DLD1 (cell line): ENCODE measurements at regions not wholly inside any gene's neighbourhood (a gene's known extent, or its start where the extent isn't known, plus 50 kb on each side); places are given as distances from the start of the nearest gene placed in this dataset.

Source experiments
- in situ Hi-C: cut with HindIII; loops from 2 replicates; pipeline ENCODE4 v1.10.0; 2017; ENCODE audit warnings: low sequenced_read_pairs

DNA sequence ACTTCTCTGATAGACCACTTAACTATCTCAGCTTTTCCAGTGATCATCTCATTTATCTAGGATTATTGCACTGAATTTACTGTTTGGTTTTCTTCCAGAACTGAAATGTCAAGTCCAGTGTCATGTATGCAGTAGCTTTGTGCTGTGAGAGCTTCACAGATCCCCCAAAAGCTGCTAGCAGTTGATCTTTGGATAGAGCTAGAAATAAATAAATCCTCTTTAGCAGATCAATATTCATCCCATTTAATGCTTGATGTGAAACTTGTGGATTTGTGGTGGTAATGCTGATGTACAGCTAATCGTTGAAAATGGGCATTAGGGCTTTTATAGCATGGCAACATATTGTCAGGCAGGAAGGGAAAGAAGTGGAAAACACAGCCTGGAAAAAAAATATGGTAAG lies 509.6 kb upstream of the FAM241A start:
- in situ Hi-C loops = no loop called here

DNA sequence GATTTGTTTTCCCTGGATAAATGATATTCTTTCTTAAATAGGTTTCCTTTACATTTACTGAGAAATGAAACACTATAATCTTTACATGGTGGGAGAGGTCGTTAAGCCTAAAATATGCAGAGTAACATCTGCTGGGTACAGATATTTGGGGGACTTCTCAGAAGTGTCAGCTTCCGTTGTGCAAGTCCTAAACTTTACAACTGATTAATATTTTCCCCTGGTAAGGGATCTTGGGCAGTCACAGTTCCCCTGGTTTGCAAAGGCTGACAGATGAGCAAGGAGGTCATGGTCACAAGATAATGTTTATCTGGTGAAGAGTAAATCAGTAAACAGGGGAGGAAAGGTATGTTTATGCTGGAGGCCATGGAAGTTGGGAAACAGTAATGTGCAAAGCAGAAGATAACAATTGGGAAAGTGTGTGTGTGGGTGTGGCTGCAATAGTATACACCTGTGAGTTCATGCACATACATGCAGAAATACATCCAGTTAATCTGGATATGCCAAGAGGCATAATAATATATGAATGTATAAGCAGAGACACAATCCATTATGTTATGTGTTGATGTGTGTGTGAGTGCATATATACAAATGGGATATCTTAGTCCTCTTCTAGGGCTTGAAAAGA lies 508.2 kb upstream of the FAM241A start:
- in situ Hi-C loops = no loop called here

DNA sequence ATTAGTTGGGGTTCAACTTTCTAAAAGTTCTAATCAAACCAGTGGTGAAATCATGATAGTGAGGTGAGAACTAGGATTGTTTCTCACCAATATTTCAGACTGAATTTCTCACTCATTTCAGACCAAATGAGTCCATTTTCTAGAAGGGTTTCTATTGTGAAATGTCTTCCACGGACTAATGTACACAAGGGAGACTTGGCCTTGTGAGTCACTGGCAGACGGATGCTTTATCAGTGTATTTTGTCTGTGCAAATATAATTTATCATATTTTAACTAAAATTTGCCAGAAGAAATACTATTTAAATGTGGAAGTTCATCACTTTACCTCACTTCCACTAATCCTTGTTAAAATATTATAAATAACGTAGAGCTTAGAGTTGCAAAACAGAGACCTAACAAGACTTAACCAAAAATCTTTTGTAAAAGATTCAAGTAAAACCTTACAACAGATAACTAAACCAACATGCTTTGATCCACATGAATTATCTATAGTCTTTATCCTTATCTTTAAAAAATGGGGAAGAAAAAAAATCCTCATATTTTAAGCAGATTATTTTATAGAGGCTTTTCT lies 506.0 kb upstream of the FAM241A start:
- in situ Hi-C loops = no loop called here

DNA sequence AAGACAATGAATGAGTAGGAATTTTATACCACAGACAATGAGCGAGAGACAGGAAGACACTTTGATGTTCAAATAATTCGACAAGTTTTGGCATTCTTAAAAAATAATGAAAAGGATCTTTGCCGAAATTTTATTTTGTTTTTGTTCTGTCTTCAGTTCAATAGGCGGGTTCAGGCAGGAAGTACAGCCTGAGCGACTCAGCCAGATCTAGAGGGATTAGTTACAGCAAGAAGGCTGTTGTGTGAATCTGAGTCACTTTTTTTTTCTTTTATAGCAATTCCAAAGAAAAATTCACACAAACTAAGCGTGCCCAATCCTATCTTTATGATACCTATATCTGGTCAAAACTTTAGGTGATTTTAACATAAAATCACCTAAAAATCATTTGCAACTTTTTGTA lies 505.4 kb upstream of the FAM241A start:
- in situ Hi-C loops = no loop called here

DNA sequence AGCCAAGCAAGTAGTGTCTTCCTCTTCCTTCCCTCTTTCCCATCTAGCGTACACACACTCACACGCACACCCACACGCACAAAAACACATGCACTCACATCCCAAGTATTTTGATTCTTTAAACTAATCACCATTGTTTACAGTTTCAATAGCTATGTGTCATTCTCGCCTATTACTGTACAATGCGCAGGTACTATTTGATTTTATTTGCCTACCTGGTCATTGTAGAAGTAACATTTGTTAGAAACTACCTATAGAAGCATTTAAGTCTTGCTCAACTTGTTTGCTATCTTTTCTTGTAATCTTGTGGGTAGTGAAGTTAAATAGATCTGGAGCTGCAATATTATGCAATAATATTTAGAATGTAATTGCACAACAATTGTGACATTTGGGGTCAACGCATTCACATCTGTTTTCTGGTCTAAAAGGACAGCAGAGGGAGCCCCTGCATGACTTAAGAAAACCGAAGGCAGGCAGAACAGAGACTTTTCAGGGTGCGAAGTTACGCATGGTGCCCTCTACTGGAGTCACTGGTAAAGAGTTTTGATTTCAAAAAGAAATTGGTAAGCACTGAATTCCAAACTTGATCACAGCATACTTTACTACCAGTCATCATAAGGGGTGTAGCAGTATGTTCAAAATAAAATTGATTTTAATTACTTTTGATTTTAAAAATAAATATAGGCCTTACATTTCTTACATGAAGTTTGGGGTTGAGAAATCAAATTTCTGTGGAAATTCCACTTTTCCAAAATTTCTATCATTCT lies 503.3 kb upstream of the FAM241A start:
- in situ Hi-C loops = no loop called here

DNA sequence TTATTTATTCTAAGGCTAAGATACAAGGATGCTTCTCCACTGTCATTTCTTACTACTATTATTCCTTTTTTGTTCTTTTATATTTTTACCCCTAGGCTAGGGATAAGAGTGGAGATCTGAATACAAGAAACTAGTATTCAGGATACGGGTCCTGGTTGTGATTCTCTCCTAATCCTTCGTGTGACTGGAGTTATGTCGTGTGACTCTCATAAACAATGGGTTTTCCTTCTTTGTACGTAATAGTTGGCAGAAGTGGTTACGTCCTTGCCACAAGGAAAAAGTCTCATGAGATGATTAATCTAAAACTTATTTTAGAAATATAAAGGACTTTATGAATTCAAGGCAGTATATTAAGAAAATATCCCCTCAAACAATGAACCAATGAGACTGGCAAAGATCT lies 497.2 kb upstream of the FAM241A start:
- in situ Hi-C loops = no loop called here

DNA sequence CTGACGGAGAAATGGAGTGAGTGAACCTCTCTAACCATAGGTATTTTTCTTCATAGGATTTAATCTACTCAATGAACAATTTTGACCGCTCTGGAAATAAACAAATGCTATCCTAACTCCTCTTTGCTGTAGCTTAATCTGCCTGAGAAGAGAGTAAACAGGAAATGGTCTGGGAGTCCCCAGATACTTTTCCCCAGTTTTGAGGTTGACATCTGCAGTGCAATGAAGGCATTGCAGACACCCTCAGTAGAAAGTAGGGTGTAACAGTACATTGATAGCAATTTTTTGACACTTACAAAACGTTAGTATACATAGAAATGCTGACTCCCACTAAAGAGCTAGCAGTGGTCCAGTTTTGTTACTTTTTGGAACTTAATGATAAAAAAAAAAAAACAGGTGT lies 495.9 kb upstream of the FAM241A start:
- in situ Hi-C loops = no loop called here

DNA sequence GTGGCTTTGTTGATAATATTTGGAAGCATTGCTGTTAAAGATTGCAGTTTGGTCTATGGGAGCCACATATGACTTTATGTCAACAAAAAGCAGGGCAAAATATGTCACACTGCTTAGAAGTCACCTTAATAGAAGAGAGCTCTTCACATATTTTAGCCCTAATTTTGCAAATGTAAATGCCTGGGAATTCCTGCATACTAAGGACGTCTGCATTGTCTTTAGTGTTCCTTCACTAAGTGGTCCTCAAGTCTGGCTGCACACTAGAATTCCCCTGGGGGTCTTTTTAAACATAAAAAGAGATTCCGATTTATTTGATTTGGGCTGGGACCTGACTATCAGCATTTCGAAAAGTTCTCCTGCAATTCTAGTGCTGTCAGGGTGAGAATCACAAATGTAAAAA lies 495.1 kb upstream of the FAM241A start:
- in situ Hi-C loops = no loop called here

DNA sequence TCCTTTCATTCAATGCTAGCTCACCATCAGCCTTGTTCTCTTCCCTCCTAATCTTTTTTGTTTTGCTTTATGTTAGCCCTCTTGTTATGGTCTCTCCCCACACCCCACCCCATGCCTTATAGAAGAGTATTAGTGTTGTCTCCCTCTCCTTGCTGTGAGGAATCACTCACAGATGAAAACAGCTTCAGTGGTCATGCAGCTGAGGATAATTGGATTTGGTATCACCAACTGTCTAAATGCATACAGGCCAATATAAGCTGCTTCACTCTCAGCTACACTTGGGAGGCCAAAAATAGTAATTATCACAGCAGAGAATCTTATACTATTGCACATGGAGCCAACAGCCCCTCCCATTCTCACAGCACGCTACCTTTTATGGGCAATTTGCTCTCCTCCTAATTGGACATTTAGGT lies 494.6 kb upstream of the FAM241A start:
- in situ Hi-C loops = no loop called here

DNA sequence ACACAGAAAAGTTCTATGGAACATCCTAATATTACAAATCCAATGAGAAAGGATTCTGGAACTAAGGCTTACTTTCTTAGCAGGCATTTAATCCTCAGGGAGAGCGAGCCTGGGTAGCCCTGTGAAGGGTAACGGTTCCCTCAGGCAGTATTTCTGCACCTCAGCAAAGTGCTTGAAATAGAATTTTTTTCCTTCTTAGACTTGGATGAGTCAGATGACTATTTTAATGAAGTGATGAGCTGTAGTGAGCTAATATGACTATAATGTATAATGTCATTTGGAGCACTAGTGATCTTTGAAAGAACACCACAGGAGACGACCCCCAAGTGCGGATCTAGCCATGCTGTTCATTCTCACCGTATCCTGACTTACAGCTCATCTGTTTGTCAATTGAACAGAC lies 493.0 kb upstream of the FAM241A start:
- in situ Hi-C loops = no loop called here

DNA sequence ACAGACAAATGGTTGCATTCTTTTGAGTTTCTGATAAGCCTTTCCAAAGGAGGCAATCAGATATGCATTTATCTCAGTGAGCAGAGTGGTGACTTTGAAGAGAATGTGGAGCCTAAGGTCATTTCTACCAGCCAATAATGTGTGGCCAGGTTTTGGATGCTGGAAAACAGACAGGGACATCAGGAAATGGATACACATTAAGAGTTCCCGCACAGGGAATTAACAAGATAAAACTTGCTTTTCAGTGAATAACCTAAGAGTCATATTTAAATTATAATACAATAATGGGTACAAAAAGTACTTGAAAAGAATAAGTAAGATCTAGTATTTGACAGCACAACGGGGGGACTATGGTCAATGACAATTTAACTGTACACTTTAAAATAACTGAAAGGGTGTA lies 492.3 kb upstream of the FAM241A start:
- in situ Hi-C loops = no loop called here

DNA sequence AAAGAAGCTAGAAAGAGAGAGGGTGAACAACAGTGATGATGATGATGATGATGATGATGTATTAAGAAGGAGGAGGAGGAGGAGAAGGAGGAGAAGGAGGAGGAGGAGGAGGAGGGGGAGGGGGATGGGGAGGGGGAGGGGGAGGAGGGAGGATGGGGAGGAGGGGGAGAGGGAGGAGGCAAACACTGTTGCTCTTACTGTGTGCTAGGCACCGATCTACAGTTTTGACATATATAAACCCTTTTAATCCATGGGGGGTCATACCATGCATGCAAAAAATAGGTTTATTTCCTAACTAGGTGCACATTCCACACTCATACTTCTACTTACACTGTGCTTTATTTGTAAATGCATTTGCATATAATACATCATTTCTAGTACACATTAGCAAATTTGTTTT lies 482.8 kb upstream of the FAM241A start:
- in situ Hi-C loops = no loop called here

DNA sequence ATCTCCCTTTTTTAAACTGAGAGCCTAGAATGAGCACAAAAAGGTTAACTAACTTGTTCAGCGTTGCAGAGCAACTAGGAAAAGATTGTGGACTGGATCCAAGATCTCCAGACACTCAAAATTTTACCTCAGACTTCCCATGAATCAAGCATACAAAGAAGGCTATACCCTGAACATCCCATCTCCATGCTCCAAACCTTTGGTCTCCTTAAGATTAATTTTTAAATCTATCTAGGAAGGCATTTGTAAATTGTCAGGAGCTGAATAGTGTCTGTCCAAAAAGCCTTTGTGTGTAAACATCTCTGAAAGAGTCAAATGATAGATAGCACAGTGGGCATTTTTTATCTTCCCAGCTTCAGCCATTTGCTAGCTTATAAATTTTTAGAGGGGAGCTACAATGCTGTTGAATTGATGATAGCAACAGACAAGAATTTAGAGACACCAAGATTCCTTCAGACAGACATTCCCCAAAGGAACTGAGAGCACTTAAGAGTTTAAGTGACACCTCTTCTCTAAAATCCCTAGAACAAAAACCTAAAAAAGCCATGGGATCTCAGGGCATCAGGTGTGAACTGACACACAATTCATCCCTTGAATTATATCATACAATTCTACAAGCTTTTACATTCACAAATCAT lies 480.8 kb upstream of the FAM241A start:
- in situ Hi-C loops = no loop called here

DNA sequence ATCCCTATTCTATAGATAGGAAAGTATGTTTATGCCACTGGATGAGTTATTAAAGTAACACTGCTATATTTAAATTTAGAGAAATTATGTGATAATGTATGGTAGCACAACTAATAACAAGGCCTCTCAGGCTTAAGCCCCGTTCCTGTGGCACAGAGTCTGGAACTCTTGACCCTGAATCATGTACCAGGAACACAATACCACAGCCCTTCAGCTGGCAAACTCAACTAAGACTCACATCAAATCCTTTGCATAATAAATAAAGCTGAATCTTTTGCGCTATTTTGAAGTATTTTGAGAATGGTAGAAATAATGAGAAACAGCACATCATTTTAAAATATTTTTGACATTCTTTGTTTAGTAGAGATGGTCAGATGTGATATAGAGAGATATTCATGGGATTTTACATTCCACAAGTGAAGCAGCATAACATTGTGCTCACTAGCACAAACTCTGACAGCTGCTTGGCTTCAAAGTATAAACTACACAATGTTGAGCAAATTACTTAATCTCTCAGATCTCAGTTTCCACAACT lies 478.4 kb upstream of the FAM241A start:
- in situ Hi-C loops = no loop called here

DNA sequence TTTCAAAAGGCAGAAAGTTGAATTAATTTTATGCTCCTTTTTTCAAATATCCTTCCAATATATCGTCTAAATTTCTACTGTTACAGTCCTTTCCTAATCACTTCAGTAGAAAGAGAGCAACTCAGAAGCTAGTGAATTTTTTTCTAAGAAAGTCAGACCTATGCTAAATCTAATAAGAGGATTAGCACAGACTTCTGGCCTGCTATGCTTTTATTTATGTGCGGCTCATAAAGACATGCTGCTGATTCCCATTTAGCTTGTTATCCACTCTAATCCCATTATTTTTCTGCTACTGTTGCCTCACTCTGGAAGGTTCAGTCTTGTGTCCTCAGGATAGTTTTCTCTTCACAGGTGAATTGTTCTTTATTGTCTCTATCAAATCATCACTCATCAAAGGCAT lies 473.5 kb upstream of the FAM241A start:
- in situ Hi-C loops = no loop called here

DNA sequence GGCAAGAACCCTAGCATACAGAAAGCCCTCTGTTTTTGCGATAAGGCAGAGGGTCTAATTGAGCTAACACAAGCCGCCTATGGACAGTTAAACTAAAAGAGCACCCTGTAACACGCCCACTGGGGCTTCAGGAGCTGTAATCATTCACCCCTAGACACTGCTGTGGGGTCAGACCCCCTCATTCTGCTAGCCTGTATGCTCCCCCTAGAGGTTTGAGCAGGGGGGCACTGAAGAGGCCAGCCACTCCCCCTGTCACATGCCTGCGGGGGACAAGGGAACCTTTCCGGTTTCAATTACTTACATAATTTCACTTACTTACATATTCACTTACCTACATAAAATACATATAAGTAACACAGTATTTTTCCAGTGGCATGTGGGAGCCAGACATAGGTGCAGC lies 469.5 kb upstream of the FAM241A start:
- in situ Hi-C loops = no loop called here

DNA sequence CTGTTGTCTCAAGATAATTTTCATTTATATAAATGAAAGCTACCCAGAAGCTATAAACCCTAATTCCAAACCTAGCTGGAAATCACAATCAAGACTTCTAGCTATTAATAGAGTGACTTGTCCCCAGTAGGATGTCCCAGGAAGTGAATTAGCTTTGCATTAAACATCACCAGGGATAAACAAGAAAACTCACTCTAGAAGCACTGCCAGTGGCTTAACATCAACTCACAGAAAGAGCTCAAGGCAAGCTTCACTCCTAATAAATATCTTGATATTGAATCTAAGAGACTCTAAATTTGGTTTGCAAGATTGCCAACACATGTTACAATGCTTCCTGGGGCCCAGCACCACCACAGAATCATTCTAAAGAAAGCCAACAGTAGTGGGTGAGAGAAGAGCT lies 468.7 kb upstream of the FAM241A start:
- in situ Hi-C loops = no loop called here

DNA sequence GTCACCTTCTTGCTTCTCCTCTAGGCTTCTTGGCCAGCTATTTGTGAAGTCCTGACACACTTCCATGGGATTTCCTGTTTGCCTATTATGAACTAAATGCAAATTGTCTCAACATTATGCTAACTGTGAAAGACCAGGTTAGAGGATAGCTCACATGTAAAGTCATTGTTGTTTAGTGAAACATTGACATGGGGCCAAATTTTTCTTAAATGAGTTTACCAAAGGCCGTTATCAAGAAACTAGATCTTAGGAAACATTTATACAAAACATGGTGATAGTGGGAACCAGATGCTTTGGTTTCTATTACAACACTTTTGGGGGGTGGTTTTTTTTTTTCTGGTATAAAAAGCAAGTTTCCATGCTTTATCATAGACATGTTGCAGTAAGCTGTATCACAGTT lies 466.8 kb upstream of the FAM241A start:
- in situ Hi-C loops = no loop called here

DNA sequence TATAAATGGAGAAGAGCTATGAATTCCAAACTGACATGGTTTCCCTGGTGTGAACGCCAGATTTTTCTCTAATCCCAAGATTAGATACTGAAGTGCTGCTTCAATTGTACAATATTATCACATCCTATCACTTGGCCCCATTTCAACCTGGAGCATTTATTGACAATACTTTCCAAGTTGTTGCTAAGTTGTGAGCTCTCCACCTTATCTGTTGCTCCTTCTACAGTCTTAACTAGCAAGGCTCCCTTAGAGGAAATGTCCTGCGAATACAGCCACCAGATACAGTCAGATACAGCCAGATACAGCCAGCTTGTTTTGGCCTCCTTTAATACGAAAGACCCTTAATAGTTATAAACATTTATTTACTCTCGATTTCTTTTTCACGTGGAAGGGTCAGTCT lies 466.3 kb upstream of the FAM241A start:
- in situ Hi-C loops = no loop called here

DNA sequence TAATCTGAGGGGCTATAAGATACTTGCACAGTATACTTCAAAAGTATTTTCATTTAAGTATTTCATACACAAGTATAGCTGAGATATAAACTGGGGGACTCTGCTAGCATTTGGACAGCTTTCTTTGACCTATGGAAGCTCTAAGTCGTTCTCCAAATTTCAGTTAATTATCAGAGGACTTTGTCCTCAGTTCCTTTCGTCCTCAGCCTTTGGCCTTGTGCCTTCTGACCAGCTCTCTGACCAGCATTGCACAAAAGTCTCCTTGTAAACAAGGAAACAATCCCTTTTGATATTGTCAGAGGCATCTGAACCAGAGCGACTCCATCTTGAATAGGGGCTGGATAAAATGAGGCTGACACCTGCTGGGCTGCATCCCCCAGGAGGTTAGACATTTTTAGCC lies 464.0 kb upstream of the FAM241A start:
- in situ Hi-C loops = no loop called here

DNA sequence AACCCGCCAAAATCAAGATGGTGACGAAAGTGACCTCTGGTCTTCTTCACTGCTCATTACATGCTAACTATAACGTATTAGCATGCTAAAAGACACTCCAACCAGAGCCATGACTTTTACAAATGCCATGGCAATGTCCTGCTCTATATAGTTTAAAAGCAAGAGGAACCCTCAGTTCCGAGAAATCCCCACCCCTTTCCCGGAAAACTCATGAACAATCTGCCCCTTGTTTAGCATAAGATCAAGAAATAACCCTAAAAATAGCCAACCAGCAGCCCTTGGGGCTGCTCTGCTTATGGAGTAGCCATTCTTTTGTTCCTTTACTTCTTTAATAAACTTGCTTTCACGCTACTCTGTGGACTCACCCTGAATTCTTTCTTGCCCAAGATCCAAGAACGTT lies 463.5 kb upstream of the FAM241A start:
- in situ Hi-C loops = no loop called here

DNA sequence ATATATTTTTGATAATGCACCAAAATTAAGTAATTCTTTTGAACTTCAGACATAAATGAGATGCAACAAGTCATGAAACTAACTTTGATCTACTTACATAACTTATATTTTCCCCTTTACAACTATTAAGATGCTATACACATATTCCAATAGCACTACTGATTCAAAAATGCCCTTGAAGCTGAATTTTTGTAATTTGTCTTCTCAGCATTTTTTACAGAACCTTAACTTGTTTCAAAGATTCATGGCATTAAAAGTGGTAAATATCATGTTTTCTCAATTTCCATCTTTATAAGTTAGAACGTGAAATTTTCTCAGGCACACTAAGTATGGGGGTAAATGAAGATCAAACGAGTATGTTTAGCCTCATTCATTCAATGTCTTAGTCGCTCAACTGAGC lies 460.0 kb upstream of the FAM241A start:
- in situ Hi-C loops = no loop called here
